ENCODE measurements at regions not wholly inside any gene's neighbourhood (a gene's known extent, or its start where the extent isn't known, plus 50 kb on each side); places are given as distances from the start of the nearest gene placed in this dataset.

GRCh38 chr10:117741524-117741923 is 199.0 kb downstream of the EMX2 start:
- TF ChIP-seq CTCF (IDR thresholded peaks at IDR 0.05) = no peak
- TF ChIP-seq, protein P1, sequence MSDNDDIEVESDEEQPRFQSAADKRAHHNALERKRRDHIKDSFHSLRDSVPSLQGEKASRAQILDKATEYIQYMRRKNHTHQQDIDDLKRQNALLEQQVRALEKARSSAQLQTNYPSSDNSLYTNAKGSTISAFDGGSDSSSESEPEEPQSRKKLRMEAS (IDR thresholded peaks at IDR 0.05) = no peak
- no peak for TF ChIP-seq EP300 (IDR thresholded peaks at IDR 0.05)
- no peak for TF ChIP-seq BHLHE40 (IDR thresholded peaks at IDR 0.05; ENCODE audit: low read depth, low read length)
- no peak for TF ChIP-seq TP53 (CRISPR knock-in tag; IDR thresholded peaks at IDR 0.05)
- TF ChIP-seq KDM5A (IDR thresholded peaks at IDR 0.05) = no peak
- no peak for TF ChIP-seq POLR2A (IDR thresholded peaks at IDR 0.05; ENCODE audit: low read length)
- TF ChIP-seq HOXA7 (CRISPR knock-in tag; IDR thresholded peaks at IDR 0.05) = no peak
- TF ChIP-seq NPAS2 (CRISPR knock-in tag; IDR thresholded peaks at IDR 0.05; ENCODE audit: borderline replicate concordance) = no peak

Measured in A549 (cell line).